GM12878 (cell line): ENCODE measurements at regions not wholly inside any gene's neighbourhood (a gene's known extent, or its start where the extent isn't known, plus 50 kb on each side); places are given as distances from the start of the nearest gene placed in this dataset.

Experiments
- ATAC-seq: fragments of 200-7000 bp; cut with Tn5 transposase; 3 replicates; pipeline ENCODE4 v1.9.1; 2020; ENCODE audit warnings: mild to moderate bottlenecking, moderate library complexity
- BruUV-seq: library from RNA; stranded (reverse); fragments of 400-500 nt; replicated peaks from 2 replicates; lab custom pipeline; 2021; lab: Mats Ljungman, UMichigan
- CTCF ChIA-PET: fragments of 300-600 bp; sonication (Branson Sonifier 250); formaldehyde crosslinking; extraction: SDS; loops from one replicate; lab custom pipeline; 2021; ENCODE audit warnings: inconsistent platforms; lab: Yijun Ruan, JAX
- POLR2A ChIA-PET: fragments of 350-600 bp; formaldehyde crosslinking; extraction: SDS; loops from one replicate; lab custom pipeline; 2021; ENCODE audit warnings: inconsistent platforms; lab: Charles Lee
- RAD21 ChIA-PET: fragments of 300-600 bp; sonication (Branson Sonifier 250); formaldehyde crosslinking; loops from one replicate; lab custom pipeline; 2023; ENCODE audit warnings: antibody characterized with exemption; ENCODE audit not compliant: unreplicated experiment; lab: Charles Lee
- SMC1A ChIA-PET: fragments of 300-600 bp; sonication (Branson Sonifier 250); formaldehyde crosslinking; loops from one replicate; lab custom pipeline; 2023; ENCODE audit not compliant: unreplicated experiment, uncharacterized antibody; lab: Charles Lee
- DNase-seq: peaks from one replicate; pipeline ENCODE4 v3.0.0-alpha.2; 2011; ENCODE audit warnings: low read depth, low spot score
- FAIRE-seq: peaks from 3 replicates; lab custom pipeline; 2011; peaks lifted over from hg19 to GRCh38; lab: Jason Lieb, UNC
- H2AFZ ChIP-seq: 2 replicates; pipeline ENCODE4 v1.6.0; 2011; ENCODE audit warnings: low read depth, low read length, control low read depth; ENCODE audit not compliant: control insufficient read depth
- H3K27ac ChIP-seq: 2 replicates; pipeline ENCODE4 v1.5.1; 2011; ENCODE audit warnings: control low read depth; ENCODE audit not compliant: control insufficient read depth, insufficient read depth
- H3K27me3 ChIP-seq, 2 experiments: replicated peaks in 1 of 2; 2 replicates each; pipeline versions ENCODE4 v1.6.0 to v1.6.1; 2011; ENCODE audit warnings: low read length in 1 of 2; ENCODE audit not compliant: control insufficient read depth in 2 of 2, insufficient read depth in 2 of 2
- H3K36me3 ChIP-seq, 2 experiments: 2 replicates each; pipeline ENCODE4 v1.5.1; 2011; ENCODE audit warnings: low read length in 1 of 2; ENCODE audit not compliant: control insufficient read depth in 2 of 2, insufficient read depth in 2 of 2
- H3K4me1 ChIP-seq: 2 replicates; pipeline ENCODE4 v1.6.1; 2011; ENCODE audit warnings: mild to moderate bottlenecking, low read length, moderate library complexity, mixed read lengths; ENCODE audit not compliant: control insufficient read depth, insufficient read depth
- H3K4me2 ChIP-seq: 2 replicates; pipeline ENCODE4 v1.6.0; 2011; ENCODE audit warnings: control low read depth; ENCODE audit not compliant: control insufficient read depth, insufficient read depth
- H3K4me3 ChIP-seq: fragments of 200-600 bp; sonication (generic); 2 replicates; pipeline ENCODE4 v1.5.1; 2016
- H3K79me2 ChIP-seq: 2 replicates; pipeline ENCODE4 v1.6.0; 2011; ENCODE audit warnings: low read length; ENCODE audit not compliant: control insufficient read depth, insufficient read depth
- H3K9ac ChIP-seq: 2 replicates; pipeline ENCODE4 v1.8.0; 2011; ENCODE audit warnings: low read length, control low read depth, mixed read lengths; ENCODE audit not compliant: control insufficient read depth, insufficient read depth
- H3K9me3 ChIP-seq: replicated peaks from 3 replicates; pipeline ENCODE4 v1.5.1; 2011; ENCODE audit warnings: mild to moderate bottlenecking, low read length; ENCODE audit not compliant: control insufficient read depth, insufficient read depth
- H4K20me1 ChIP-seq: 2 replicates; pipeline ENCODE4 v1.6.0; 2011; ENCODE audit not compliant: control insufficient read depth, insufficient read depth
- BACH1 ChIP-seq: fragments of 450-650 bp; IDR thresholded peaks from 2 replicates; pipeline ENCODE4 v1.6.1; 2017; ENCODE audit warnings: mild to moderate bottlenecking, borderline replicate concordance
- CHD2 ChIP-seq: IDR thresholded peaks from 2 replicates; pipeline ENCODE4 v1.6.1; 2011; ENCODE audit warnings: low read depth, low read length, improper control_type of control experiment, borderline replicate concordance
- CHD4 ChIP-seq: fragments of 200-600 bp; sonication (generic); IDR thresholded peaks from 2 replicates; pipeline ENCODE4 v1.6.1; 2016; ENCODE audit warnings: mild to moderate bottlenecking
- CTCF ChIP-seq, 3 experiments: IDR thresholded peaks in 2 of 3; conservative IDR thresholded peaks in 1 of 3; 2 replicates each; pipeline ENCODE4 v1.5.1; 2011; ENCODE audit warnings: low read depth in 3 of 3, low read length in 3 of 3, mild to moderate bottlenecking in 3 of 3, control low read depth in 2 of 3, moderate library complexity in 2 of 3, inconsistent platforms in 1 of 3, mixed read lengths in 1 of 3; ENCODE audit not compliant: control insufficient read depth in 2 of 3, insufficient read depth in 1 of 3; ENCODE audit errors: extremely low read depth in 1 of 3
- IRF3 ChIP-seq: fragments of 450-650 bp; IDR thresholded peaks from 2 replicates; pipeline ENCODE4 v1.6.1; 2014; ENCODE audit warnings: mild to moderate bottlenecking
- IRF4 ChIP-seq: IDR thresholded peaks from 2 replicates; pipeline ENCODE4 v1.6.1; 2011; ENCODE audit warnings: low read depth, low read length
- MTA2 ChIP-seq: fragments of 450-650 bp; IDR thresholded peaks from 2 replicates; pipeline ENCODE4 v1.6.1; 2016; ENCODE audit warnings: low read depth, mild to moderate bottlenecking, moderate library complexity
- PAX5 ChIP-seq: IDR thresholded peaks from 2 replicates; pipeline ENCODE4 v1.6.1; 2011; ENCODE audit warnings: low read depth, low read length, borderline replicate concordance
- PRDM15 ChIP-seq: fragments of 450-650 bp; formaldehyde crosslinking; IDR thresholded peaks from 2 replicates; pipeline ENCODE4 v1.4.0; 2020; ENCODE audit warnings: mild to moderate bottlenecking, moderate library complexity
- SMARCA5 ChIP-seq: fragments of 450-650 bp; IDR thresholded peaks from 2 replicates; pipeline ENCODE4 v1.6.1; 2017; ENCODE audit warnings: mild to moderate bottlenecking
- SRF ChIP-seq, 2 experiments: IDR thresholded peaks; 2 replicates each; pipeline ENCODE4 v1.6.1; 2011; ENCODE audit warnings: low read depth in 2 of 2, low read length in 2 of 2, mild to moderate bottlenecking in 1 of 2, moderate library complexity in 1 of 2
- WGBS: methylation state at CpG from one replicate; pipeline ENCODE4 v1.1.6; 2016; ENCODE audit warnings: low lambda C conversion rate; ENCODE audit not compliant: insufficient replicate concordance, insufficient coverage; ENCODE audit errors: missing lambda C conversion rate; 5-methylcytosine and 5-hydroxymethylcytosine counted together
- in situ Hi-C: fragments of 300-500 bp; cut with MboI; formaldehyde crosslinking; loops from 9 replicates; pipeline ENCODE4 v1.14.3; 2018; ENCODE audit warnings: mixed read lengths
- intact Hi-C: fragments of 100-400 bp; cut with micrococcal nuclease; formaldehyde crosslinking; loops from one replicate; pipeline ENCODE4 v1.14.2; 2022; ENCODE audit not compliant: unreplicated experiment
- TF ChIP-seq, protein P1 (sequence below): fragments of 450-650 bp; IDR thresholded peaks from 2 replicates; pipeline ENCODE4 v1.6.1; 2017; ENCODE audit warnings: mild to moderate bottlenecking
- TF ChIP-seq, protein P2 (sequence below): IDR thresholded peaks from 2 replicates; pipeline ENCODE4 v1.6.1; 2012; ENCODE audit warnings: low read depth, low read length, improper control_type of control experiment

GRCh38 chr5:62155988-62156387, 150.0 kb upstream of the KIF2A start:
- ChIA-PET SMC1A (interaction anchor here (1.2 kb wide), 1 partner anchor 68 kb away, joined by 3 read pairs; no protein-coding TSS in a partner anchor), CTCF (interaction anchor here (2.1 kb wide), 1 partner anchor 12 kb away, joined by 5 read pairs; no protein-coding TSS in a partner anchor)
- ATAC-seq, result no peak

More at GRCh38 chr5:62155988-62156387, 150.0 kb upstream of the KIF2A start:
- Histone ChIP-seq H3K9ac (no peak overlapping the region), H2AFZ (no peak overlapping the region), H4K20me1 (no peaks in the 10 kb centered on the region), H3K27ac (no peak overlapping the region), H3K27me3 (no peaks in the 10 kb centered on the region), H3K4me2 (no peak overlapping the region), H3K4me1 (no peaks in the 10 kb centered on the region), H3K36me3 (no peaks in the 10 kb centered on the region), H3K4me3 (no peak overlapping the region), H3K79me2 (no peaks in the 10 kb centered on the region), H3K9me3 (no peaks in the 10 kb centered on the region)
- no peak for DNase-seq
- in situ Hi-C loops, result no loop called here
- POLR2A ChIA-PET, result no interaction called here
- RAD21 ChIA-PET, result no interaction called here
- no TSS peak for BruUV-seq
- FAIRE-seq, result no peak
- TF ChIP-seq IRF4 (no peak), CHD2 (no peak), IRF3 (no peak), BACH1 (no peak), SRF (IDR thresholded peaks at IDR 0.05; ENCODE audit: low read depth in 2 of 2, low read length in 2 of 2) (no peak), CHD4 (no peak), CTCF (IDR thresholded peaks at IDR 0.05 in 2 of 3, conservative IDR thresholded peaks at IDR 0.05 in 1 of 3; ENCODE audit: control insufficient read depth in 2 of 3, extremely low read depth in 1 of 3, insufficient read depth in 1 of 3, low read depth in 3 of 3, low read length in 3 of 3) (no peak), PRDM15 (no peak), MTA2 (no peak), SMARCA5 (no peak), PAX5 (no peak)
- TF ChIP-seq, protein P1, sequence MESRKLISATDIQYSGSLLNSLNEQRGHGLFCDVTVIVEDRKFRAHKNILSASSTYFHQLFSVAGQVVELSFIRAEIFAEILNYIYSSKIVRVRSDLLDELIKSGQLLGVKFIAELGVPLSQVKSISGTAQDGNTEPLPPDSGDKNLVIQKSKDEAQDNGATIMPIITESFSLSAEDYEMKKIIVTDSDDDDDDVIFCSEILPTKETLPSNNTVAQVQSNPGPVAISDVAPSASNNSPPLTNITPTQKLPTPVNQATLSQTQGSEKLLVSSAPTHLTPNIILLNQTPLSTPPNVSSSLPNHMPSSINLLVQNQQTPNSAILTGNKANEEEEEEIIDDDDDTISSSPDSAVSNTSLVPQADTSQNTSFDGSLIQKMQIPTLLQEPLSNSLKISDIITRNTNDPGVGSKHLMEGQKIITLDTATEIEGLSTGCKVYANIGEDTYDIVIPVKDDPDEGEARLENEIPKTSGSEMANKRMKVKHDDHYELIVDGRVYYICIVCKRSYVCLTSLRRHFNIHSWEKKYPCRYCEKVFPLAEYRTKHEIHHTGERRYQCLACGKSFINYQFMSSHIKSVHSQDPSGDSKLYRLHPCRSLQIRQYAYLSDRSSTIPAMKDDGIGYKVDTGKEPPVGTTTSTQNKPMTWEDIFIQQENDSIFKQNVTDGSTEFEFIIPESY, result no peak
- TF ChIP-seq, protein P2, sequence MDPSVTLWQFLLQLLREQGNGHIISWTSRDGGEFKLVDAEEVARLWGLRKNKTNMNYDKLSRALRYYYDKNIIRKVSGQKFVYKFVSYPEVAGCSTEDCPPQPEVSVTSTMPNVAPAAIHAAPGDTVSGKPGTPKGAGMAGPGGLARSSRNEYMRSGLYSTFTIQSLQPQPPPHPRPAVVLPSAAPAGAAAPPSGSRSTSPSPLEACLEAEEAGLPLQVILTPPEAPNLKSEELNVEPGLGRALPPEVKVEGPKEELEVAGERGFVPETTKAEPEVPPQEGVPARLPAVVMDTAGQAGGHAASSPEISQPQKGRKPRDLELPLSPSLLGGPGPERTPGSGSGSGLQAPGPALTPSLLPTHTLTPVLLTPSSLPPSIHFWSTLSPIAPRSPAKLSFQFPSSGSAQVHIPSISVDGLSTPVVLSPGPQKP, result no peak
- WGBS, result 78% methylated on average over 3 of the region's 3 CpGs
- intact Hi-C loops, result no loop called here
